Testis (tissue), 2 donors: ENCODE measurements at regions not wholly inside any gene's neighbourhood (a gene's known extent, or its start where the extent isn't known, plus 50 kb on each side); places are given as distances from the start of the nearest gene placed in this dataset.

Source experiments
- POLR2A ChIP-seq: fragments of 450-650 bp; IDR thresholded peaks from one replicate; pipeline ENCODE4 v1.6.1; 2017; ENCODE audit warnings: antibody characterized with exemption, mild to moderate bottlenecking, moderate library complexity
- TF ChIP-seq, protein P1 (sequence below), 3 experiments: fragments of 450-650 bp in 2 of 3; fragments of 200-600 bp in 1 of 3; sonication (generic) in 1 of 3; IDR thresholded peaks; one replicate each; pipeline ENCODE4 v1.5.1; 2016 to 2019; ENCODE audit warnings: antibody characterized with exemption in 3 of 3, mild to moderate bottlenecking in 2 of 3, moderate library complexity in 1 of 3

DNA sequence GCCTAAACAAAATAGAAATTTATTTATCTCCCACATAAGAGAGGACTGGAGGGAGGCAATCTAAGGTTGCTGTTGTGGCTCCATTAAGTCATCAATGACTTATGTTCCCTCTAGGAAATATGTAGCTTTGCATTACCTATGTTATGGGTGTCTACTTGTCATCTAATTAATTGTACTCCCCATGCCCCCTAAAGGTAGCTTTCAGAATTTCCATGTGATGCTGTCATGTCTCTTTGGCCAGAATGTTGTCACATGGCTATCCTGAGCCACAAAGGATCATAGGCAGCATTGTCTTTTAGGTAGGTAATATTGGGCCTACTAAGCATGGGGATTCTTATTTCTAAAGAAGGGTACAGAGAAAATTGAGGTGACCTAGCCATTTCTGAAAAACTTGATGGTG, 935.6 kb upstream of the FANCL start:
- TF ChIP-seq, protein P1, sequence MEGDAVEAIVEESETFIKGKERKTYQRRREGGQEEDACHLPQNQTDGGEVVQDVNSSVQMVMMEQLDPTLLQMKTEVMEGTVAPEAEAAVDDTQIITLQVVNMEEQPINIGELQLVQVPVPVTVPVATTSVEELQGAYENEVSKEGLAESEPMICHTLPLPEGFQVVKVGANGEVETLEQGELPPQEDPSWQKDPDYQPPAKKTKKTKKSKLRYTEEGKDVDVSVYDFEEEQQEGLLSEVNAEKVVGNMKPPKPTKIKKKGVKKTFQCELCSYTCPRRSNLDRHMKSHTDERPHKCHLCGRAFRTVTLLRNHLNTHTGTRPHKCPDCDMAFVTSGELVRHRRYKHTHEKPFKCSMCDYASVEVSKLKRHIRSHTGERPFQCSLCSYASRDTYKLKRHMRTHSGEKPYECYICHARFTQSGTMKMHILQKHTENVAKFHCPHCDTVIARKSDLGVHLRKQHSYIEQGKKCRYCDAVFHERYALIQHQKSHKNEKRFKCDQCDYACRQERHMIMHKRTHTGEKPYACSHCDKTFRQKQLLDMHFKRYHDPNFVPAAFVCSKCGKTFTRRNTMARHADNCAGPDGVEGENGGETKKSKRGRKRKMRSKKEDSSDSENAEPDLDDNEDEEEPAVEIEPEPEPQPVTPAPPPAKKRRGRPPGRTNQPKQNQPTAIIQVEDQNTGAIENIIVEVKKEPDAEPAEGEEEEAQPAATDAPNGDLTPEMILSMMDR (IDR thresholded peaks at IDR 0.05) = no peak
- TF ChIP-seq POLR2A = no peak
